HG02623 (cell line): ENCODE measurements at regions not wholly inside any gene's neighbourhood (a gene's known extent, or its start where the extent isn't known, plus 50 kb on each side); places are given as distances from the start of the nearest gene placed in this dataset.
"Not testable (repeated sequence)": the region's sequence is repeated elsewhere in the genome, so short reads cannot be mapped to it uniquely, and the experiment has no call there.

ENCODE experiments used
- ATAC-seq: cut with Tn5 transposase; IDR thresholded peaks from one replicate; pipeline ENCODE4 v1.9.1; 2021; ENCODE audit warnings: moderate library complexity; ENCODE audit not compliant: unreplicated experiment

- ATAC-seq, result no peak
Measured at GRCh38 chr6:112636650-112637262, 289.6 kb downstream of the RFPL4B start.

GRCh38 chr6:112639391-112639831 lies 292.3 kb downstream of the RFPL4B start:
- ATAC-seq, result no peak

- ATAC-seq, result no peak
Measured at GRCh38 chr6:112640891-112641290, 293.8 kb downstream of the RFPL4B start.

- ATAC-seq, result no peak
Measured at GRCh38 chr6:112649853-112650252, 302.7 kb downstream of the RFPL4B start.

- no peak for ATAC-seq
Measured at GRCh38 chr6:112651239-112651638, 304.1 kb downstream of the RFPL4B start.

GRCh38 chr6:112659912-112660311 lies 312.8 kb downstream of the RFPL4B start:
- ATAC-seq, result no peak

- no peak for ATAC-seq
Measured at GRCh38 chr6:112660626-112661025, 313.5 kb downstream of the RFPL4B start.

- no peak for ATAC-seq
Measured at GRCh38 chr6:112663698-112664097, 316.6 kb downstream of the RFPL4B start.

GRCh38 chr6:112665114-112665513 lies 318.0 kb downstream of the RFPL4B start:
- no peak for ATAC-seq

GRCh38 chr6:112665815-112666214 lies 318.7 kb downstream of the RFPL4B start:
- no peak for ATAC-seq

GRCh38 chr6:112667427-112667826 lies 320.3 kb downstream of the RFPL4B start:
- ATAC-seq, result no peak

- no peak for ATAC-seq
Measured at GRCh38 chr6:112680091-112680490, 333.0 kb downstream of the RFPL4B start.

GRCh38 chr6:112682071-112682470 lies 334.9 kb downstream of the RFPL4B start:
- ATAC-seq, result no peak

GRCh38 chr6:112683106-112683505 lies 336.0 kb downstream of the RFPL4B start:
- no peak for ATAC-seq

GRCh38 chr6:112683926-112684325 lies 336.8 kb downstream of the RFPL4B start:
- ATAC-seq, result no peak

- ATAC-seq, result not testable (repeated sequence)
Measured at GRCh38 chr6:112685521-112686220, 338.5 kb downstream of the RFPL4B start.

- not testable (repeated sequence) for ATAC-seq
Measured at GRCh38 chr6:112688487-112689165, 341.5 kb downstream of the RFPL4B start.

- not testable (repeated sequence) for ATAC-seq
Measured at GRCh38 chr6:112689183-112689858, 342.2 kb downstream of the RFPL4B start.

- ATAC-seq, result no peak
Measured at GRCh38 chr6:112690497-112691202, 343.5 kb downstream of the RFPL4B start.

- ATAC-seq, result no peak
Measured at GRCh38 chr6:112691289-112691688, 344.2 kb downstream of the RFPL4B start.

- ATAC-seq, result no peak
Measured at GRCh38 chr6:112695001-112695400, 347.9 kb downstream of the RFPL4B start.
